HCT116 (cell line): ENCODE measurements at regions not wholly inside any gene's neighbourhood (a gene's known extent, or its start where the extent isn't known, plus 50 kb on each side); places are given as distances from the start of the nearest gene placed in this dataset.

Experiments used
- ATAC-seq: fragments of 200-7000 bp; cut with Tn5 transposase; 2 replicates; pipeline ENCODE4 v1.9.1; 2020; ENCODE audit warnings: mild to moderate bottlenecking, moderate library complexity
- BruUV-seq: library from RNA; stranded (reverse); fragments of 400-500 nt; replicated peaks from 2 replicates; lab custom pipeline; 2021; lab: Mats Ljungman, UMichigan
- CTCF ChIA-PET: fragments of 300-600 bp; sonication (Branson Sonifier 250); formaldehyde crosslinking; loops from one replicate; lab custom pipeline; 2021; ENCODE audit warnings: antibody characterized with exemption; lab: Charles Lee
- POLR2A ChIA-PET: fragments of 300-600, 350-600 bp; sonication (Branson Sonifier 250); formaldehyde crosslinking; loops from one replicate; lab custom pipeline; 2021; ENCODE audit warnings: antibody characterized with exemption; lab: Charles Lee
- RAD21 ChIA-PET, 2 experiments: fragments of 300-600 bp; sonication (Branson Sonifier 250); formaldehyde crosslinking; loops; one replicate each; lab custom pipeline; 2023; ENCODE audit warnings: low total read pairs in 2 of 2; ENCODE audit not compliant: uncharacterized antibody in 2 of 2, unreplicated experiment in 2 of 2, low non-redundant PET in 1 of 2; lab: Charles Lee
- DNase-seq: peaks from one replicate; pipeline ENCODE4 v3.0.0-alpha.2; 2010; ENCODE audit warnings: low read depth, low spot score
- H2AFZ ChIP-seq: fragments of 200-600 bp; shearing (Covaris generic), sonication (generic); 2 replicates; pipeline ENCODE4 v1.6.1; 2017; ENCODE audit warnings: low read depth, mixed run types, mixed read lengths, antibody characterized with exemption, low read length; ENCODE audit not compliant: poor library complexity, severe bottlenecking
- H3K27ac ChIP-seq: 2 replicates; pipeline ENCODE4 v1.5.1; 2012; ENCODE audit warnings: low read depth, low read length
- H3K27me3 ChIP-seq: fragments of 200-600 bp; sonication (generic); 2 replicates; pipeline ENCODE4 v1.6.1; 2016; ENCODE audit warnings: mixed run types, low read length, mixed read lengths; ENCODE audit not compliant: insufficient read depth
- H3K36me3 ChIP-seq, 2 experiments: fragments of 200-500 bp in 1 of 2; fragments of 200-600 bp in 1 of 2; sonication (Bioruptor generic) in 1 of 2; sonication (generic) in 1 of 2; 2 replicates each; pipeline versions ENCODE4 v1.5.1 to v1.6.1; 2014 to 2016; ENCODE audit warnings: low read length in 2 of 2, inconsistent platforms in 1 of 2, mixed read lengths in 1 of 2, mixed run types in 1 of 2; ENCODE audit not compliant: insufficient read depth in 2 of 2, control insufficient read depth in 1 of 2
- H3K4me1 ChIP-seq, 2 experiments: fragments of 200-600 bp in 1 of 2; sonication (generic) in 1 of 2; 2 replicates each; pipeline versions ENCODE4 v1.5.1 to v1.6.1; 2012 to 2017; ENCODE audit warnings: low read length in 2 of 2, inconsistent platforms in 1 of 2, mild to moderate bottlenecking in 1 of 2, mixed read lengths in 1 of 2, mixed run types in 1 of 2, moderate library complexity in 1 of 2; ENCODE audit not compliant: insufficient read depth in 2 of 2, control insufficient read depth in 1 of 2
- H3K4me2 ChIP-seq: fragments of 200-600 bp; sonication (generic); 2 replicates; pipeline ENCODE4 v1.6.1; 2017; ENCODE audit warnings: mixed run types, low read length, mixed read lengths
- H3K4me3 ChIP-seq, 2 experiments: fragments of 200-600 bp in 1 of 2; sonication (generic) in 1 of 2; replicated peaks in 1 of 2; 2 replicates each; pipeline ENCODE4 v1.5.1; 2011 to 2016; ENCODE audit warnings: low read length in 2 of 2, control low read depth in 1 of 2, low read depth in 1 of 2, mild to moderate bottlenecking in 1 of 2, mixed read lengths in 1 of 2, mixed run types in 1 of 2
- H3K79me2 ChIP-seq: fragments of 200-600 bp; sonication (generic); 2 replicates; pipeline ENCODE4 v1.6.1; 2017; ENCODE audit warnings: mild to moderate bottlenecking, mixed run types, low read length, moderate library complexity, mixed read lengths; ENCODE audit not compliant: insufficient read depth
- H3K9ac ChIP-seq: fragments of 200-600 bp; sonication (generic); 2 replicates; pipeline ENCODE4 v1.6.1; 2016; ENCODE audit warnings: low read length, mixed read lengths
- H3K9me2 ChIP-seq: fragments of 200-600 bp; sonication (generic), shearing (Covaris generic); 2 replicates; pipeline ENCODE4 v1.6.1; 2017; ENCODE audit warnings: mixed run types, mild to moderate bottlenecking, moderate library complexity; ENCODE audit not compliant: insufficient read depth
- H3K9me3 ChIP-seq, 2 experiments: fragments of 200-500 bp in 1 of 2; fragments of 200-600 bp in 1 of 2; sonication (Bioruptor generic) in 1 of 2; sonication (generic) in 1 of 2; 2 replicates each; pipeline ENCODE4 v1.6.1; 2014 to 2017; ENCODE audit warnings: low read length in 2 of 2, mixed read lengths in 2 of 2, inconsistent platforms in 1 of 2, low read depth in 1 of 2, mild to moderate bottlenecking in 1 of 2, mixed run types in 1 of 2, moderate library complexity in 1 of 2; ENCODE audit not compliant: control insufficient read depth in 1 of 2, insufficient read depth in 1 of 2
- H4K20me1 ChIP-seq: fragments of 200-600 bp; sonication (generic), shearing (Covaris generic); 2 replicates; pipeline ENCODE4 v1.6.1; 2017; ENCODE audit warnings: mixed run types, mild to moderate bottlenecking, moderate library complexity; ENCODE audit not compliant: insufficient read depth
- CEBPB ChIP-seq: IDR thresholded peaks from 2 replicates; pipeline ENCODE4 v1.6.1; 2012; ENCODE audit warnings: low read depth
- EGR1 ChIP-seq: IDR thresholded peaks from 2 replicates; pipeline ENCODE4 v1.6.1; 2012; ENCODE audit warnings: low read depth
- ELF1 ChIP-seq: IDR thresholded peaks from 2 replicates; pipeline ENCODE4 v1.6.1; 2012; ENCODE audit warnings: low read depth, borderline replicate concordance
- EZH2phosphoT487 ChIP-seq: fragments of 200-600 bp; IDR thresholded peaks from 2 replicates; pipeline ENCODE4 v1.6.1; 2018; ENCODE audit warnings: antibody characterized with exemption, borderline replicate concordance
- FOSL1 ChIP-seq: IDR thresholded peaks from 2 replicates; pipeline ENCODE4 v1.6.1; 2012; ENCODE audit warnings: low read depth
- JUND ChIP-seq: IDR thresholded peaks from 2 replicates; pipeline ENCODE4 v1.6.1; 2012
- POLR2A ChIP-seq: IDR thresholded peaks from 2 replicates; pipeline ENCODE4 v1.7.0; 2011; ENCODE audit warnings: borderline replicate concordance; ENCODE audit not compliant: insufficient read depth, insufficient read length; ENCODE audit errors: extremely low read depth
- POLR2AphosphoS5 ChIP-seq: IDR thresholded peaks from 2 replicates; pipeline ENCODE4 v1.6.1; 2011; ENCODE audit warnings: mild to moderate bottlenecking, low read depth, low read length, moderate library complexity
- RAD21 ChIP-seq: IDR thresholded peaks from 2 replicates; pipeline ENCODE4 v1.6.1; 2012; ENCODE audit warnings: low read depth, mild to moderate bottlenecking
- SIN3A ChIP-seq: IDR thresholded peaks from 2 replicates; pipeline ENCODE4 v1.6.1; 2012; ENCODE audit warnings: low read depth
- SP1 ChIP-seq: IDR thresholded peaks from 2 replicates; pipeline ENCODE4 v1.6.1; 2012; ENCODE audit warnings: low read depth
- SRF ChIP-seq: IDR thresholded peaks from 2 replicates; pipeline ENCODE4 v1.6.1; 2012; ENCODE audit warnings: low read depth
- YY1 ChIP-seq: IDR thresholded peaks from 2 replicates; pipeline ENCODE4 v1.6.1; 2011; ENCODE audit warnings: low read length, low read depth, moderate library complexity, mild to moderate bottlenecking; ENCODE audit not compliant: insufficient replicate concordance; ENCODE audit errors: extremely low read depth
- ZFX ChIP-seq: fragments of 450-650 bp; IDR thresholded peaks from 2 replicates; pipeline ENCODE4 v1.6.1; 2017
- ZNF274 ChIP-seq: fragments of 200-500 bp; sonication (Bioruptor generic); IDR thresholded peaks from 2 replicates; pipeline ENCODE4 v1.6.1; 2014; ENCODE audit warnings: mild to moderate bottlenecking, low read depth, low read length, inconsistent platforms
- intact Hi-C: fragments of 100-400 bp; cut with micrococcal nuclease; formaldehyde crosslinking; loops from 2 replicates; pipeline ENCODE4 v1.10.0; 2022
- TF ChIP-seq, protein P1 (sequence below): IDR thresholded peaks from 2 replicates; pipeline ENCODE4 v1.6.1; 2012
- TF ChIP-seq, protein P2 (sequence below): IDR thresholded peaks from 2 replicates; pipeline ENCODE4 v1.6.1; 2012
- TF ChIP-seq, protein P3 (sequence below), 3 experiments: fragments of 200-600 bp in 1 of 3; sonication (generic) in 1 of 3; IDR thresholded peaks in 2 of 3; conservative IDR thresholded peaks in 1 of 3; 2 replicates each; pipeline ENCODE4 v1.5.1; 2012 to 2017; ENCODE audit warnings: low read depth in 2 of 3, low read length in 2 of 3, antibody characterized with exemption in 1 of 3, borderline replicate concordance in 1 of 3, control low read depth in 1 of 3, mild to moderate bottlenecking in 1 of 3, mixed read lengths in 1 of 3, mixed run types in 1 of 3, moderate library complexity in 1 of 3; ENCODE audit not compliant: insufficient read depth in 1 of 3
- TF ChIP-seq, protein P4 (sequence below): IDR thresholded peaks from 2 replicates; pipeline ENCODE4 v1.6.1; 2012; ENCODE audit warnings: low read depth

DNA sequence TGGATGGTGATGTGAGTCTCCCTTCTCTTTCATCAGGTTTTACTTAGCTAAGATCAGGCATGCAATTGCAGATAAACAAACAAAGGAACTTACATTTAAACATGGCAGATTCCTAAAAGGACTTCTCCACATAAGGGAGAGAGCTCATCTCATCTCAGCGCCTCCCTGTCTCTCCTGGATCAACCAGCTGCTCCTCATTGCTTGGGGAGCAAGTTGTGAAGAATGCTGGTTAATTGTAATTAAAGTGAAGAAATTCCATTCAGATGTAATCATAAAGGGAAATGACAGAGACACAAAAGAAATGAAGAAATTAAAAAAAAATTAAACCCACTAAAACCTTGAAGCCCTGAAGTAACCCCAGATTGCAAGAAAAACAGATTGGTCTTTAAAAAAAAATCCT, 104.4 kb upstream of the DIO2 start (continued):
- TF ChIP-seq ZNF274 (no peak), SRF (no peak), EGR1 (no peak), JUND (no peak), CEBPB (no peak), EZH2phosphoT487 (no peak)
- TF ChIP-seq, protein P1, sequence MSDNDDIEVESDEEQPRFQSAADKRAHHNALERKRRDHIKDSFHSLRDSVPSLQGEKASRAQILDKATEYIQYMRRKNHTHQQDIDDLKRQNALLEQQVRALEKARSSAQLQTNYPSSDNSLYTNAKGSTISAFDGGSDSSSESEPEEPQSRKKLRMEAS: no peak
- TF ChIP-seq, protein P2, sequence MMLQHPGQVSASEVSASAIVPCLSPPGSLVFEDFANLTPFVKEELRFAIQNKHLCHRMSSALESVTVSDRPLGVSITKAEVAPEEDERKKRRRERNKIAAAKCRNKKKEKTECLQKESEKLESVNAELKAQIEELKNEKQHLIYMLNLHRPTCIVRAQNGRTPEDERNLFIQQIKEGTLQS: no peak

DNA sequence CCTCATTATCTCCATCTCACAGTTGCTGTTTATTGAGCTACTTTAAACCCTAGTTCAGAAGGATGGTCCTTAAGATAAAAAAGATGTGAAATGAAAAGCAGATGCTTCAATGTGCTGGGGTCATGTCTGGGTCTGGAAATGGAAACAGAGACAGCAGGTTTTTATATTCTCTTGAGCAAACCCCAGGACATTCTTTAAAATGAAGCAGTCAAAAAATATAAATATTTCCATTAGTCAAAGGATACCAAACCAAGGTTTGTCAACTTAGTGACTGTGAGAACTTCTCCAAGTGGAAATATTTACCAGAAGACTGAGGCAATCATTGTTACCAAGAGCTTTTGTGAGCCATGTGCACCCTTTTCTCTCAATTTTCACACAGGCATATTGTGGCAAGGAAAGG, 102.5 kb upstream of the DIO2 start:
- ChIA-PET CTCF (no interaction called here), POLR2A (no interaction called here), RAD21 (no interaction called here)
- Histone ChIP-seq H3K9ac (no peak overlapping the region), H3K4me2 (no peak overlapping the region), H3K9me2 (no peaks in the 10 kb centered on the region), H3K4me3 (no peak overlapping the region), H3K9me3 (no peaks in the 10 kb centered on the region), H3K27ac (no peak overlapping the region), H2AFZ (no peak overlapping the region), H4K20me1 (no peaks in the 10 kb centered on the region), H3K4me1 (no peaks in the 10 kb centered on the region), H3K79me2 (no peaks in the 10 kb centered on the region), H3K36me3 (no peaks in the 10 kb centered on the region), H3K27me3 (no peaks in the 10 kb centered on the region)
- intact Hi-C loops: no loop called here
- BruUV-seq: no TSS peak
- no peak for ATAC-seq
- DNase-seq: no peak
- TF ChIP-seq POLR2AphosphoS5 (no peak), SRF (no peak), ZNF274 (no peak), POLR2A (no peak), EZH2phosphoT487 (no peak), ELF1 (no peak), SP1 (no peak), EGR1 (no peak), RAD21 (no peak), ZFX (no peak), SIN3A (no peak), YY1 (no peak), CEBPB (no peak), FOSL1 (no peak)
- TF ChIP-seq, protein P1: no peak
- TF ChIP-seq, protein P2: no peak
- TF ChIP-seq, protein P3, sequence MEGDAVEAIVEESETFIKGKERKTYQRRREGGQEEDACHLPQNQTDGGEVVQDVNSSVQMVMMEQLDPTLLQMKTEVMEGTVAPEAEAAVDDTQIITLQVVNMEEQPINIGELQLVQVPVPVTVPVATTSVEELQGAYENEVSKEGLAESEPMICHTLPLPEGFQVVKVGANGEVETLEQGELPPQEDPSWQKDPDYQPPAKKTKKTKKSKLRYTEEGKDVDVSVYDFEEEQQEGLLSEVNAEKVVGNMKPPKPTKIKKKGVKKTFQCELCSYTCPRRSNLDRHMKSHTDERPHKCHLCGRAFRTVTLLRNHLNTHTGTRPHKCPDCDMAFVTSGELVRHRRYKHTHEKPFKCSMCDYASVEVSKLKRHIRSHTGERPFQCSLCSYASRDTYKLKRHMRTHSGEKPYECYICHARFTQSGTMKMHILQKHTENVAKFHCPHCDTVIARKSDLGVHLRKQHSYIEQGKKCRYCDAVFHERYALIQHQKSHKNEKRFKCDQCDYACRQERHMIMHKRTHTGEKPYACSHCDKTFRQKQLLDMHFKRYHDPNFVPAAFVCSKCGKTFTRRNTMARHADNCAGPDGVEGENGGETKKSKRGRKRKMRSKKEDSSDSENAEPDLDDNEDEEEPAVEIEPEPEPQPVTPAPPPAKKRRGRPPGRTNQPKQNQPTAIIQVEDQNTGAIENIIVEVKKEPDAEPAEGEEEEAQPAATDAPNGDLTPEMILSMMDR (IDR thresholded peaks at IDR 0.05 in 2 of 3, conservative IDR thresholded peaks at IDR 0.05 in 1 of 3; ENCODE audit: borderline replicate concordance in 1 of 3, insufficient read depth in 1 of 3, low read depth in 2 of 3, low read length in 2 of 3): no peak
- TF ChIP-seq, protein P4, sequence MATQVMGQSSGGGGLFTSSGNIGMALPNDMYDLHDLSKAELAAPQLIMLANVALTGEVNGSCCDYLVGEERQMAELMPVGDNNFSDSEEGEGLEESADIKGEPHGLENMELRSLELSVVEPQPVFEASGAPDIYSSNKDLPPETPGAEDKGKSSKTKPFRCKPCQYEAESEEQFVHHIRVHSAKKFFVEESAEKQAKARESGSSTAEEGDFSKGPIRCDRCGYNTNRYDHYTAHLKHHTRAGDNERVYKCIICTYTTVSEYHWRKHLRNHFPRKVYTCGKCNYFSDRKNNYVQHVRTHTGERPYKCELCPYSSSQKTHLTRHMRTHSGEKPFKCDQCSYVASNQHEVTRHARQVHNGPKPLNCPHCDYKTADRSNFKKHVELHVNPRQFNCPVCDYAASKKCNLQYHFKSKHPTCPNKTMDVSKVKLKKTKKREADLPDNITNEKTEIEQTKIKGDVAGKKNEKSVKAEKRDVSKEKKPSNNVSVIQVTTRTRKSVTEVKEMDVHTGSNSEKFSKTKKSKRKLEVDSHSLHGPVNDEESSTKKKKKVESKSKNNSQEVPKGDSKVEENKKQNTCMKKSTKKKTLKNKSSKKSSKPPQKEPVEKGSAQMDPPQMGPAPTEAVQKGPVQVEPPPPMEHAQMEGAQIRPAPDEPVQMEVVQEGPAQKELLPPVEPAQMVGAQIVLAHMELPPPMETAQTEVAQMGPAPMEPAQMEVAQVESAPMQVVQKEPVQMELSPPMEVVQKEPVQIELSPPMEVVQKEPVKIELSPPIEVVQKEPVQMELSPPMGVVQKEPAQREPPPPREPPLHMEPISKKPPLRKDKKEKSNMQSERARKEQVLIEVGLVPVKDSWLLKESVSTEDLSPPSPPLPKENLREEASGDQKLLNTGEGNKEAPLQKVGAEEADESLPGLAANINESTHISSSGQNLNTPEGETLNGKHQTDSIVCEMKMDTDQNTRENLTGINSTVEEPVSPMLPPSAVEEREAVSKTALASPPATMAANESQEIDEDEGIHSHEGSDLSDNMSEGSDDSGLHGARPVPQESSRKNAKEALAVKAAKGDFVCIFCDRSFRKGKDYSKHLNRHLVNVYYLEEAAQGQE: no peak
